CD14-positive monocyte (primary cell): ENCODE measurements at regions not wholly inside any gene's neighbourhood (a gene's known extent, or its start where the extent isn't known, plus 50 kb on each side); places are given as distances from the start of the nearest gene placed in this dataset.

Experiments used
- DNase-seq, 3 donors: peaks; one replicate each; pipeline ENCODE4 v3.0.0-alpha.2; 2011 to 2022
- H2AFZ ChIP-seq: 2 replicates; pipeline ENCODE4 v1.6.0; 2012; ENCODE audit warnings: mild to moderate bottlenecking, low read depth, low read length, inconsistent platforms; ENCODE audit not compliant: insufficient read depth, poor library complexity, severe bottlenecking
- H3K27ac ChIP-seq, 2 donors: 1 replicate in 1 of 2; 2 replicates in 1 of 2; pipeline ENCODE4 v1.5.1; 2012 to 2013; ENCODE audit warnings: low read length in 2 of 2, control low read depth in 1 of 2, inconsistent platforms in 1 of 2, low read depth in 1 of 2, mild to moderate bottlenecking in 1 of 2
- H3K27me3 ChIP-seq, 2 donors: one replicate each; pipeline versions ENCODE4 v1.6.0 to v1.6.1; 2011 to 2013; ENCODE audit warnings: low read length in 2 of 2; ENCODE audit not compliant: control insufficient read depth in 2 of 2, insufficient read depth in 2 of 2
- H3K36me3 ChIP-seq, 2 donors: replicated peaks in 1 of 2; 1 replicate in 1 of 2; 2 replicates in 1 of 2; pipeline versions ENCODE4 v1.5.1 to v1.6.1; 2012 to 2013; ENCODE audit warnings: low read length in 2 of 2, control low read depth in 1 of 2, inconsistent platforms in 1 of 2, mild to moderate bottlenecking in 1 of 2; ENCODE audit not compliant: insufficient read depth in 2 of 2, control insufficient read depth in 1 of 2
- H3K4me1 ChIP-seq, 2 donors: 1 replicate in 1 of 2; 2 replicates in 1 of 2; pipeline versions ENCODE4 v1.5.1 to v1.6.1; 2012 to 2013; ENCODE audit warnings: low read length in 2 of 2, control low read depth in 1 of 2, inconsistent platforms in 1 of 2, mild to moderate bottlenecking in 1 of 2, moderate library complexity in 1 of 2; ENCODE audit not compliant: insufficient read depth in 2 of 2, control insufficient read depth in 1 of 2
- H3K4me2 ChIP-seq: replicated peaks from 2 replicates; pipeline ENCODE3; 2012; ENCODE audit warnings: low read length, moderate library complexity, mild to moderate bottlenecking; ENCODE audit not compliant: poor library complexity, severe bottlenecking; ENCODE audit errors: extremely low read depth
- H3K4me3 ChIP-seq, 3 experiments: fragments of 200-600 bp in 1 of 3; sonication (generic) in 1 of 3; replicated peaks in 1 of 3; 1 replicate in 2 of 3; 2 replicates in 1 of 3; pipeline ENCODE4 v1.5.1; 2011 to 2013; ENCODE audit warnings: low read length in 3 of 3, mild to moderate bottlenecking in 3 of 3, control low read depth in 2 of 3, low read depth in 2 of 3, inconsistent platforms in 1 of 3, moderate library complexity in 1 of 3
- H3K79me2 ChIP-seq: 2 replicates; pipeline ENCODE4 v1.6.0; 2012; ENCODE audit warnings: mild to moderate bottlenecking, control low read depth, inconsistent platforms, low read length, moderate library complexity; ENCODE audit not compliant: insufficient read depth
- H3K9ac ChIP-seq: 2 replicates; pipeline ENCODE4 v1.6.0; 2017; ENCODE audit warnings: low read length, mild to moderate bottlenecking; ENCODE audit not compliant: insufficient read depth, poor library complexity, severe bottlenecking
- H3K9me3 ChIP-seq, 2 donors: replicated peaks in 1 of 2; 1 replicate in 1 of 2; 2 replicates in 1 of 2; pipeline versions ENCODE4 v1.5.1 to v1.6.1; 2012 to 2013; ENCODE audit warnings: low read length in 2 of 2, control low read depth in 1 of 2; ENCODE audit not compliant: control insufficient read depth in 1 of 2, insufficient read depth in 1 of 2
- H4K20me1 ChIP-seq: 2 replicates; pipeline ENCODE4 v1.6.0; 2012; ENCODE audit warnings: mild to moderate bottlenecking, low read length, control low read depth, moderate library complexity; ENCODE audit not compliant: insufficient read depth
- H3K27ac Mint-ChIP-seq, 7 donors: one replicate each; pipeline ENCODE4 v1.8.0; 2020; ENCODE audit warnings: mild to moderate bottlenecking in 7 of 7, mixed read lengths in 7 of 7, moderate library complexity in 6 of 7, inconsistent platforms in 2 of 7
- H3K27me3 Mint-ChIP-seq, 3 donors: one replicate each; pipeline ENCODE4 v1.8.0; 2021 to 2022; ENCODE audit warnings: low read depth in 3 of 3, mild to moderate bottlenecking in 3 of 3, mixed read lengths in 3 of 3, moderate library complexity in 3 of 3, inconsistent platforms in 1 of 3
- H3K36me3 Mint-ChIP-seq, 2 donors: one replicate each; pipeline ENCODE4 v1.8.0; 2020; ENCODE audit warnings: mixed read lengths in 2 of 2, inconsistent platforms in 1 of 2, mild to moderate bottlenecking in 1 of 2
- H3K4me1 Mint-ChIP-seq: one replicate; pipeline ENCODE4 v1.8.0; 2020; ENCODE audit warnings: mild to moderate bottlenecking, mixed read lengths
- H3K4me3 Mint-ChIP-seq, 2 donors: one replicate each; pipeline ENCODE4 v1.8.0; 2020; ENCODE audit warnings: mild to moderate bottlenecking in 2 of 2, mixed read lengths in 2 of 2, moderate library complexity in 1 of 2
- H3K9me3 Mint-ChIP-seq, 7 donors: one replicate each; pipeline ENCODE4 v1.8.0; 2020 to 2022; ENCODE audit warnings: mixed read lengths in 7 of 7, mild to moderate bottlenecking in 6 of 7, moderate library complexity in 6 of 7, inconsistent platforms in 2 of 7
- CTCF ChIP-seq: fragments of 200-600 bp; IDR thresholded peaks from one replicate; pipeline ENCODE4 v1.8.0; 2022; ENCODE audit warnings: antibody characterized with exemption, mild to moderate bottlenecking
- WGBS: methylation state at CpG from one replicate; pipeline ENCODE4 v1.1.5; 2013; ENCODE audit warnings: missing lambda C conversion rate; ENCODE audit not compliant: insufficient coverage; 5-methylcytosine and 5-hydroxymethylcytosine counted together
- intact Hi-C, 2 donors: fragments of 100-400 bp; cut with micrococcal nuclease; formaldehyde crosslinking; loops; one replicate each; pipeline versions ENCODE4 v1.15.0 to v1.15.1; 2023

GRCh38 chr9:12988258-12988657, 213.4 kb downstream of the LURAP1L start:
- no peak overlapping the region for H3K4me3 ChIP-seq
- H3K4me1 ChIP-seq = no peaks in the 10 kb centered on the region
- H3K36me3 Mint-ChIP-seq = no peaks in the 10 kb centered on the region
- no peaks in the 10 kb centered on the region for H3K4me1 Mint-ChIP-seq
- H2AFZ ChIP-seq = no peak overlapping the region
- H3K9ac ChIP-seq = no peak overlapping the region
- intact Hi-C loops = no loop called here
- no peaks in the 10 kb centered on the region for H3K79me2 ChIP-seq
- no peak for DNase-seq
- no peaks in the 10 kb centered on the region for H3K27me3 ChIP-seq
- TF ChIP-seq CTCF = no peak
- no peaks in the 10 kb centered on the region for H4K20me1 ChIP-seq
- no peaks in the 10 kb centered on the region for H3K36me3 ChIP-seq
- no peaks in the 10 kb centered on the region for H3K9me3 ChIP-seq
- H3K9me3 Mint-ChIP-seq = no peaks in the 10 kb centered on the region
- no peak overlapping the region for H3K4me3 Mint-ChIP-seq
- H3K27ac Mint-ChIP-seq = no peak overlapping the region
- no peaks in the 10 kb centered on the region for H3K27me3 Mint-ChIP-seq
- no peak overlapping the region for H3K27ac ChIP-seq
- no peak overlapping the region for H3K4me2 ChIP-seq
- WGBS = no CpG with 5 or more reads among the region's 1 CpG

- no peak for DNase-seq
- H3K27ac ChIP-seq = no peak overlapping the region
- Mint-ChIP-seq H3K27ac (no peak overlapping the region), H3K4me3 (no peak overlapping the region), H3K27me3 (no peaks in the 10 kb centered on the region), H3K9me3 (peaks cover 0 to 2% (median 0%) of the 10 kb centered on the region in 7 donors), H3K4me1 (no peaks in the 10 kb centered on the region), H3K36me3 (no peaks in the 10 kb centered on the region)
- no peaks in the 10 kb centered on the region for H3K9me3 ChIP-seq
- no peaks in the 10 kb centered on the region for H3K36me3 ChIP-seq
- H3K27me3 ChIP-seq = no peaks in the 10 kb centered on the region
- H3K4me3 ChIP-seq = no peak overlapping the region
- intact Hi-C loops = no loop called here
- no peak overlapping the region for H2AFZ ChIP-seq
- no peak overlapping the region for H3K4me2 ChIP-seq
- no peak for TF ChIP-seq CTCF
- no peak overlapping the region for H3K9ac ChIP-seq
- no peaks in the 10 kb centered on the region for H3K4me1 ChIP-seq
- no peaks in the 10 kb centered on the region for H3K79me2 ChIP-seq
- H4K20me1 ChIP-seq = no peaks in the 10 kb centered on the region
Observed at GRCh38 chr9:12989669-12990068, 214.8 kb downstream of the LURAP1L start.
